ENCODE measurements at regions not wholly inside any gene's neighbourhood (a gene's known extent, or its start where the extent isn't known, plus 50 kb on each side); places are given as distances from the start of the nearest gene placed in this dataset.

- no peak for DNase-seq (ENCODE audit: low read depth)
- no peak overlapping the region for H3K4me3 ChIP-seq (ENCODE audit: low read depth, low read length)
- TF ChIP-seq CTCF (IDR thresholded peaks at IDR 0.05; ENCODE audit: insufficient read depth, low read depth, low read length, missing control alignments) = no peak
Measured at GRCh38 chr10:44569193-44570091, 184.5 kb upstream of the CXCL12 start.

DNA sequence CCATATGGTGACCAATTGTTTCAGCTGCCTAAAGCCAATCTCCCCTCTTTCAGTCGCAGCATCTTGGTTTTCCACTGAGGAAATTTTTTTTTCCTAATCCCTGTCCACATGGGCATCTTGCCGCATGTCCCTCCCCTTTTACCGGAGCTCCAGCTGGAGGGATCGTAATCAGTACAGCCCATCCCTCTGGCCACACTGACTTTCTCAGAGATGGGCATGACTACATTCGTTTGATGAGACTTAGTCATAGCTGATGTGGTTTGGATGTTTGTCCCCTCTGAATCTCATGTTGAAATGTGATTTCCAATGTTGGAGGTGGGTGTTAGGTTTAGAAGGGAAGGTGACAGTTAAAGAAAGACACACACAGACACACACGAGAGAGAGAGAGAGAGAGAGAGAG, 186.8 kb upstream of the CXCL12 start:
- no peak for TF ChIP-seq CTCF (IDR thresholded peaks at IDR 0.05; ENCODE audit: insufficient read depth, low read depth, low read length, missing control alignments)
- DNase-seq (ENCODE audit: low read depth) = no peak
- H3K4me3 ChIP-seq (ENCODE audit: low read depth, low read length) = no peak overlapping the region

DNA sequence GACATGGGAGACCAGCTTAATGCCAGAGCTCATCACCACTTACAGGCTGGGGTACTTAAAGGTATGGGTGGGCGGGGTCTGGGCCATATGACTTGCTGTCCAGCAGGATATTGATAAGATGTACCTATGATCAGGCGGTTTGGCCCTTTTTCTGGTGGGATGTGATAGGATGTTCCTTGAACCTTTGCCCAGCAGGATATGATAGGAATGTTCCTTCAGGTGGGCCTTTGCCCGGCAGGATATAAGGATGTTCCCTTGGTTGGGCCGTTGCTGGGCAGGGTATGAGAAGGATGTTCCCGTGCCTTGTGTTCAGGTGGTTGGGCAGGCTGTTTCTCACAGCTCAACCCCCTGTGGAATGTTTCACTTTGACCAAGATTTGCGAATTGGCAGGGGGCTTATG, 187.2 kb upstream of the CXCL12 start:
- no peak for TF ChIP-seq CTCF (IDR thresholded peaks at IDR 0.05; ENCODE audit: insufficient read depth, low read depth, low read length, missing control alignments)
- DNase-seq (ENCODE audit: low read depth) = no peak
- H3K4me3 ChIP-seq (ENCODE audit: low read depth, low read length) = no peak overlapping the region

- no peak overlapping the region for H3K4me3 ChIP-seq (ENCODE audit: low read depth, low read length)
- no peak for DNase-seq (ENCODE audit: low read depth)
- TF ChIP-seq CTCF (IDR thresholded peaks at IDR 0.05; ENCODE audit: insufficient read depth, low read depth, low read length, missing control alignments) = no peak
Measured at GRCh38 chr10:44573821-44574220, 188.9 kb upstream of the CXCL12 start.

GRCh38 chr10:44574596-44575480, 189.9 kb upstream of the CXCL12 start:
- no peak for DNase-seq (ENCODE audit: low read depth)
- H3K4me3 ChIP-seq (ENCODE audit: low read depth, low read length) = no peak overlapping the region
- TF ChIP-seq CTCF (IDR thresholded peaks at IDR 0.05; ENCODE audit: insufficient read depth, low read depth, low read length, missing control alignments) = no peak

- no peak for TF ChIP-seq CTCF (IDR thresholded peaks at IDR 0.05; ENCODE audit: insufficient read depth, low read depth, low read length, missing control alignments)
- no peak for DNase-seq (ENCODE audit: low read depth)
Measured at GRCh38 chr10:44575601-44576380, 190.9 kb upstream of the CXCL12 start.

More at GRCh38 chr10:44575601-44576380, 190.9 kb upstream of the CXCL12 start:
- H3K4me3 ChIP-seq (ENCODE audit: low read depth, low read length) = no peak overlapping the region
